ENCODE measurements at regions not wholly inside any gene's neighbourhood (a gene's known extent, or its start where the extent isn't known, plus 50 kb on each side); places are given as distances from the start of the nearest gene placed in this dataset.

DNA sequence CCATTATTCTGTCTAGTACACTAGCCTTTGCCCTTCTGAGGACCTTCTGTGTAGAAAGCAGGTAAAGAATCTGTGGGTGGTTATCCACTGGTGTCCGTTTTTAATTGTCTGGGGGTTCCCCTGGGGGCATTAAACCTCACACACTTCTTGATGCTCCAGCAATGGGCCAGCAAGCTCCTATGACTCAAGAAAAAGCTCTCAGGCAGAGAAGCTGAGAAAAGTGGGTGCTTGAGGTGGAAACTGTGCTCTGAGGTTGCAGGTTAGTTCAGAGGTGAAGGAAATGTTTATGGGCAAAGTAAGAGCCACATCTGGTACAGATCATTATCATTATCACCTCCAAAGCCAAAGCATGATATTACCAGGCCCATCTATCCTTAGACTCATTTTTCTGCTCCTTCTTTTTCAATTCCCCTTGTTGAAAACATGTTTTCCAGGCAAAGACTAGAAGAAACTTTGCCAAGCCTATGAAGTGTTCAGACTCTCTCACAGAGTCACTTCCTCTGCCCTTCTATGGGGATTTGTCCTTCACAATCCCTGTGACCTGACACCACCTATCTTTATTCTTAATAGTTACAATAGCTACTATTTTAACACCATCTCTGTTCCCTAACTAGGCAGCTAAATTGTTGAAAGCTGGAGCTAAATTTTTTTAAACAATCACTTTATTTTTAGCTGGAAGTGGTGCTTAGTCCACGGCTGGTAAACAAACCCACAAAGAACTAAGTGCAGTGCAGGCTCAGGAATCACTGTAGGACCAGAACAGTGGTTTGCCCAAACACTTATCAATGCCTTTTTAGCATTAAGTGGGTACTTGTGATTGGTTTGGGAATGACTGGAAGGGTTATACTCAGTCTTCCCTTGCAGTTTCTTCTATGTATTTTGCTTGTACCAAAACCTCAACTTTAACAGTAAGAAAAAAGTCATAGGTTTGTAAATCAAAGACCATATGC is 512.8 kb upstream of the POU3F3 start:
- no peak for ATAC-seq
- TF ChIP-seq ZNF8 (CRISPR knock-in tag; IDR thresholded peaks at IDR 0.05) = no peak
- no peak for TF ChIP-seq ZC3H10 (CRISPR knock-in tag; IDR thresholded peaks at IDR 0.05)
- TF ChIP-seq GLIS3 (CRISPR knock-in tag; IDR thresholded peaks at IDR 0.05) = no peak
- TF ChIP-seq TCF4 (CRISPR knock-in tag; IDR thresholded peaks at IDR 0.05; ENCODE audit: borderline replicate concordance) = no peak
- no peak for TF ChIP-seq CSDC2 (CRISPR knock-in tag; IDR thresholded peaks at IDR 0.05)
- no peak for TF ChIP-seq BACH2 (CRISPR knock-in tag; IDR thresholded peaks at IDR 0.05; ENCODE audit: borderline replicate concordance)
- no peak for TF ChIP-seq ISL1 (CRISPR knock-in tag; IDR thresholded peaks at IDR 0.05)
- TF ChIP-seq ZNF70 (CRISPR knock-in tag; IDR thresholded peaks at IDR 0.05) = no peak
- TF ChIP-seq, protein P1, sequence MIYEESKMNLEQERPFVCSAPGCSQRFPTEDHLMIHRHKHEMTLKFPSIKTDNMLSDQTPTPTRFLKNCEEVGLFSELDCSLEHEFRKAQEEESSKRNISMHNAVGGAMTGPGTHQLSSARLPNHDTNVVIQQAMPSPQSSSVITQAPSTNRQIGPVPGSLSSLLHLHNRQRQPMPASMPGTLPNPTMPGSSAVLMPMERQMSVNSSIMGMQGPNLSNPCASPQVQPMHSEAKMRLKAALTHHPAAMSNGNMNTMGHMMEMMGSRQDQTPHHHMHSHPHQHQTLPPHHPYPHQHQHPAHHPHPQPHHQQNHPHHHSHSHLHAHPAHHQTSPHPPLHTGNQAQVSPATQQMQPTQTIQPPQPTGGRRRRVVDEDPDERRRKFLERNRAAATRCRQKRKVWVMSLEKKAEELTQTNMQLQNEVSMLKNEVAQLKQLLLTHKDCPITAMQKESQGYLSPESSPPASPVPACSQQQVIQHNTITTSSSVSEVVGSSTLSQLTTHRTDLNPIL (CRISPR knock-in tag; IDR thresholded peaks at IDR 0.05; ENCODE audit: low read depth) = no peak
- no peak for TF ChIP-seq ZNF565 (CRISPR knock-in tag; conservative IDR thresholded peaks at IDR 0.05; ENCODE audit: low read depth)
- no peak for TF ChIP-seq CSRNP3 (CRISPR knock-in tag; IDR thresholded peaks at IDR 0.05)
- TF ChIP-seq ESRRG (CRISPR knock-in tag; IDR thresholded peaks at IDR 0.05) = no peak

DNA sequence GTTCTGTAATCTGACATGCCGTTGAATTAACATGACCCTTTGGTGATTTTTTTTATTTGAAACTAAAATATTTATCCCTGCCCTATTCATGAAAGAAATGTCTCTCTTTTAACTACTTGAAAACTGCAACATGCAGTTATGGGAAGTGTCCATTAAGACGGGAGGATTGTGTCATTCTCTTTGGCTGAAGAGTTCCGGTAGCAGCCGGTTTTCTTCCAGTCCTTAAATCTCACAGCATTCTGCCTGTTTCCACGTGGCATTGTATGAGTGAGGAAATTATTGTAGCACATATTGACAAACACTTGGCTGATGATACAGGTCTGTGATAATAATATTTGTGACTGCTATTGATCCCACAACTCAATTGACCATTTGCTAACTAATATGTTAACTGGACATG is 509.6 kb upstream of the POU3F3 start:
- no peak for TF ChIP-seq ISL1 (CRISPR knock-in tag; IDR thresholded peaks at IDR 0.05)
- TF ChIP-seq ZC3H10 (CRISPR knock-in tag; IDR thresholded peaks at IDR 0.05) = no peak
- TF ChIP-seq ZFP30 (CRISPR knock-in tag; IDR thresholded peaks at IDR 0.05) = no peak
- no peak for TF ChIP-seq ESRRG (CRISPR knock-in tag; IDR thresholded peaks at IDR 0.05)
- no peak for TF ChIP-seq SNAI2 (CRISPR knock-in tag; IDR thresholded peaks at IDR 0.05)
- TF ChIP-seq PATZ1 (CRISPR knock-in tag; IDR thresholded peaks at IDR 0.05; ENCODE audit: borderline replicate concordance) = no peak
- no peak for TF ChIP-seq TCF4 (CRISPR knock-in tag; IDR thresholded peaks at IDR 0.05; ENCODE audit: borderline replicate concordance)
- TF ChIP-seq OSR1 (CRISPR knock-in tag; IDR thresholded peaks at IDR 0.05) = no peak
- TF ChIP-seq ZNF565 (CRISPR knock-in tag; conservative IDR thresholded peaks at IDR 0.05; ENCODE audit: low read depth) = no peak
- no peak for TF ChIP-seq CSDC2 (CRISPR knock-in tag; IDR thresholded peaks at IDR 0.05)
- no peak for TF ChIP-seq ZFP3 (CRISPR knock-in tag; IDR thresholded peaks at IDR 0.05)
- TF ChIP-seq, protein P1 (CRISPR knock-in tag; IDR thresholded peaks at IDR 0.05; ENCODE audit: low read depth) = no peak
- no peak for ATAC-seq

DNA sequence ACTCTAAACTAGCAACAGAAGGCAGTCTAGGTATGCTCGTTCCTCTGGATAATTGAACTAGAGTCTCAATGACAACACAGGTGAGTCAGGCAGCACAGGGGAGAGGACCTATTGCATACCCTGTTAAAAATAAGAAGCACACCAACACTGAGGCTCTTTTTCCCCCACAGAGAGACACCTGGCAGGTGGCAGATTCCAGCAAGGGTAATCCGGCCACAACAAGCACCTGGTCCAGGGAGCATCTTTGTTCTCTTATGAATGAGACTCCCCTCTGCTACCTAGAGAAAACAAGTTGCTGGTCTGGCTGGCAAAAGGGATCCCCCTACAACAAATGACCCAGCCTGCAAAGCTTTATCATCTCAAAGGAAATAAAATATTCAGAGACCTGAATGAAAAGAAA is 508.9 kb upstream of the POU3F3 start:
- no peak for ATAC-seq
- TF ChIP-seq ZNF8 (CRISPR knock-in tag; IDR thresholded peaks at IDR 0.05) (no peak), ISL1 (CRISPR knock-in tag; IDR thresholded peaks at IDR 0.05) (no peak), ZFP30 (CRISPR knock-in tag; IDR thresholded peaks at IDR 0.05) (no peak), CSDC2 (CRISPR knock-in tag; IDR thresholded peaks at IDR 0.05) (no peak), TCF4 (CRISPR knock-in tag; IDR thresholded peaks at IDR 0.05; ENCODE audit: borderline replicate concordance) (no peak), RARB (CRISPR knock-in tag; IDR thresholded peaks at IDR 0.05) (no peak), ZNF70 (CRISPR knock-in tag; IDR thresholded peaks at IDR 0.05) (no peak), ZFP3 (CRISPR knock-in tag; IDR thresholded peaks at IDR 0.05) (no peak), OSR1 (CRISPR knock-in tag; IDR thresholded peaks at IDR 0.05) (no peak), ZNF565 (CRISPR knock-in tag; conservative IDR thresholded peaks at IDR 0.05; ENCODE audit: low read depth) (no peak), ARNTL (CRISPR knock-in tag; IDR thresholded peaks at IDR 0.05; ENCODE audit: borderline replicate concordance, low read depth) (no peak), TSHZ2 (CRISPR knock-in tag; IDR thresholded peaks at IDR 0.05) (no peak), PATZ1 (CRISPR knock-in tag; IDR thresholded peaks at IDR 0.05; ENCODE audit: borderline replicate concordance) (no peak), TOX (CRISPR knock-in tag; IDR thresholded peaks at IDR 0.05; ENCODE audit: borderline replicate concordance) (no peak)
- TF ChIP-seq, protein P1 (CRISPR knock-in tag; IDR thresholded peaks at IDR 0.05; ENCODE audit: low read depth) = no peak

All from SK-N-SH treated with all-trans-retinoic acid at 6 μM for 48 hours (cell line).